ENCODE measurements at regions not wholly inside any gene's neighbourhood (a gene's known extent, or its start where the extent isn't known, plus 50 kb on each side); places are given as distances from the start of the nearest gene placed in this dataset.

GRCh38 chr2:2623939-2624338, 292.9 kb upstream of the MYT1L start:
- no peak for TF ChIP-seq EP300 (IDR thresholded peaks at IDR 0.05)
- TF ChIP-seq CTCF (IDR thresholded peaks at IDR 0.05), result no peak
